Stomach (tissue), 8 donors: ENCODE measurements at regions not wholly inside any gene's neighbourhood (a gene's known extent, or its start where the extent isn't known, plus 50 kb on each side); places are given as distances from the start of the nearest gene placed in this dataset.

ENCODE experiments used
- DNase-seq, 2 donors: peaks; one replicate each; pipeline versions ENCODE4 v3.0.0 to v3.0.0-alpha.2; 2013 to 2019
- H3K27ac ChIP-seq, 5 donors: fragments of 200-600 bp in 4 of 5; sonication (generic) in 4 of 5; one replicate each; pipeline ENCODE4 v1.5.1; 2013 to 2019; ENCODE audit warnings: mild to moderate bottlenecking in 1 of 5, moderate library complexity in 1 of 5
- H3K27me3 ChIP-seq, 3 donors: fragments of 200-600 bp; sonication (generic); one replicate each; pipeline ENCODE4 v1.5.1; 2017 to 2019; ENCODE audit warnings: mixed run types in 1 of 3
- H3K36me3 ChIP-seq, 4 donors: fragments of 200-600 bp; sonication (generic); 1 replicate in 3 of 4; 2 replicates in 1 of 4; pipeline ENCODE4 v1.5.1; 2016 to 2019
- H3K4me1 ChIP-seq, 4 donors: fragments of 200-600 bp; sonication (generic); one replicate each; pipeline ENCODE4 v1.5.1; 2016 to 2019
- H3K4me3 ChIP-seq, 4 donors: fragments of 200-600 bp; sonication (generic) in 3 of 4; one replicate each; pipeline ENCODE4 v1.5.1; 2016 to 2019; ENCODE audit warnings: mild to moderate bottlenecking in 1 of 4
- H3K9me3 ChIP-seq, 4 donors: fragments of 200-600 bp; sonication (generic); one replicate each; pipeline ENCODE4 v1.5.1; 2016 to 2019
- EP300 ChIP-seq: sonication (generic); formaldehyde crosslinking; IDR thresholded peaks from one replicate; pipeline ENCODE4 v1.6.1; 2017; ENCODE audit warnings: antibody characterized with exemption
- POLR2A ChIP-seq, 4 donors: fragments of 450-650 bp; IDR thresholded peaks; one replicate each; pipeline ENCODE4 v1.6.1; 2016; ENCODE audit warnings: antibody characterized with exemption in 4 of 4, control low read depth in 2 of 4, mild to moderate bottlenecking in 1 of 4, moderate library complexity in 1 of 4
- POLR2AphosphoS5 ChIP-seq, 3 donors: sonication (generic); formaldehyde crosslinking; IDR thresholded peaks; one replicate each; pipeline ENCODE4 v1.6.1; 2016; ENCODE audit warnings: antibody characterized with exemption in 3 of 3
- WGBS, 5 donors: extraction: QIAGEN DNeasy Blood & Tissue Kit in 3 of 5; methylation state at CpG; one replicate each; pipeline versions ENCODE4 v1.1.5 to v1.1.7; 2013 to 2018; 5-methylcytosine and 5-hydroxymethylcytosine counted together
- intact Hi-C: fragments of 100-400 bp; cut with DNase I; formaldehyde crosslinking; loops from one replicate; pipeline ENCODE4 v1.15.1; 2023; ENCODE audit warnings: low total_unique reads
- TF ChIP-seq, protein P1 (sequence below), 7 experiments: fragments of 450-650 bp in 4 of 7; fragments of 200-600 bp in 3 of 7; sonication (generic) in 3 of 7; IDR thresholded peaks; one replicate each; pipeline ENCODE4 v1.5.1; 2016 to 2019; ENCODE audit warnings: antibody characterized with exemption in 7 of 7, control low read depth in 2 of 7, mild to moderate bottlenecking in 1 of 7
- donor health status: healthy with polysubstance abuse.
- donor health status: Bipolar disorder and iron deficiency.
- donor health status: healthy.

DNA sequence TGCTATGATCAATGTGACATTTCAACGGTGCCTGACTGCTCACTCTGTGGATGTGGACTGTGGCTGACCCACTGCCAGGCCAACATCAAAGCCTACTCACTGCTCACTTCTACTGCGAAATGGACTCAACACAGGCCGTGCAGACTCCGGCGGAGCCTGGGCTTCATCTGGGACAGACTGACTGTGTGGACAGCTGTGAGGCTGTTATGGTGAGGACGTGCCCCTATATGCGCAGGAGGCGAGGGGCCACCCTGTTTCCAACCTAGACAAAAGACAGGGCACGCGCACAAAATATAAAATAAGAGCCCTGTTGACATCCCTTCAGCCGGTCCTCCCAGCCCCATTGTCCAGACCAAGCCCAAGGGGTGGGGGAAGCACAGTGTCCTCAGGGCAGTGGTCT, 514.4 kb upstream of the RAB6C start:
- H3K36me3 ChIP-seq: no peaks in the 10 kb centered on the region
- no peaks in the 10 kb centered on the region for H3K9me3 ChIP-seq
- no peak overlapping the region for H3K27ac ChIP-seq
- no peak overlapping the region for H3K4me3 ChIP-seq
- H3K27me3 ChIP-seq: no peaks in the 10 kb centered on the region
- no peaks in the 10 kb centered on the region for H3K4me1 ChIP-seq
- intact Hi-C loops: no loop called here
- no peak for TF ChIP-seq POLR2AphosphoS5 (IDR thresholded peaks at IDR 0.05)
- no peak for TF ChIP-seq EP300
- TF ChIP-seq, protein P1, sequence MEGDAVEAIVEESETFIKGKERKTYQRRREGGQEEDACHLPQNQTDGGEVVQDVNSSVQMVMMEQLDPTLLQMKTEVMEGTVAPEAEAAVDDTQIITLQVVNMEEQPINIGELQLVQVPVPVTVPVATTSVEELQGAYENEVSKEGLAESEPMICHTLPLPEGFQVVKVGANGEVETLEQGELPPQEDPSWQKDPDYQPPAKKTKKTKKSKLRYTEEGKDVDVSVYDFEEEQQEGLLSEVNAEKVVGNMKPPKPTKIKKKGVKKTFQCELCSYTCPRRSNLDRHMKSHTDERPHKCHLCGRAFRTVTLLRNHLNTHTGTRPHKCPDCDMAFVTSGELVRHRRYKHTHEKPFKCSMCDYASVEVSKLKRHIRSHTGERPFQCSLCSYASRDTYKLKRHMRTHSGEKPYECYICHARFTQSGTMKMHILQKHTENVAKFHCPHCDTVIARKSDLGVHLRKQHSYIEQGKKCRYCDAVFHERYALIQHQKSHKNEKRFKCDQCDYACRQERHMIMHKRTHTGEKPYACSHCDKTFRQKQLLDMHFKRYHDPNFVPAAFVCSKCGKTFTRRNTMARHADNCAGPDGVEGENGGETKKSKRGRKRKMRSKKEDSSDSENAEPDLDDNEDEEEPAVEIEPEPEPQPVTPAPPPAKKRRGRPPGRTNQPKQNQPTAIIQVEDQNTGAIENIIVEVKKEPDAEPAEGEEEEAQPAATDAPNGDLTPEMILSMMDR (IDR thresholded peaks at IDR 0.05): no peak
- WGBS, 5 donors: 86 to 100% (median 93%) methylated on average over 5 to 11 of the region's 11 CpGs
- DNase-seq: no peak

DNA sequence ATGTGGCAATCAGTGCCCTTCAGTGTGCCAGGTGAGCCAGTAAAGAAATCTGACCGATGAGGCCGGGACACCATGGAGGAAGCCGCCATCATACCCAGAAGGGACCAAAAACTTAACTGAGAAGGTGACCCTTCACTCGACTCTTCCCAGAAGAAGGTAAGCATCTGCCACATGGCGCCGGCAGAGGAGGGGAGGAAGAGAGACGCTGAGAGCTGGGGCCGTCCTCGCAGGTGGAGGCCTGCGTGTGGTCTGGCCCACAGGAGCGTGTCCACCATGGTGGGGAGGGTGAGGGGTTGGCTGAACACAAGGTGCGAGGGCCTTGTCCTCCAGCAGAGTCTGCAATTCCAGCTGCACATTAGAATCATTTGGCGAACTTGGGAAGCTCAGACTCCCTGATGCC, 513.1 kb upstream of the RAB6C start:
- Histone ChIP-seq H3K27me3 (no peaks in the 10 kb centered on the region), H3K9me3 (no peaks in the 10 kb centered on the region), H3K4me1 (no peaks in the 10 kb centered on the region), H3K36me3 (no peaks in the 10 kb centered on the region), H3K4me3 (no peak overlapping the region), H3K27ac (no peak overlapping the region)
- intact Hi-C loops: no loop called here
- WGBS, 5 donors: 89 to 94% (median 91%) methylated on average over 7 to 13 of the region's 13 CpGs
- no peak for DNase-seq
- TF ChIP-seq EP300 (no peak), POLR2AphosphoS5 (IDR thresholded peaks at IDR 0.05) (no peak), POLR2A (IDR thresholded peaks at IDR 0.05) (no peak)
- TF ChIP-seq, protein P1 (IDR thresholded peaks at IDR 0.05): no peak

- Histone ChIP-seq H3K27ac (no peak overlapping the region), H3K4me3 (no peak overlapping the region), H3K9me3 (no peaks in the 10 kb centered on the region), H3K4me1 (no peaks in the 10 kb centered on the region), H3K27me3 (no peaks in the 10 kb centered on the region), H3K36me3 (no peaks in the 10 kb centered on the region)
- DNase-seq: no peak
- TF ChIP-seq POLR2A (IDR thresholded peaks at IDR 0.05) (no peak), POLR2AphosphoS5 (IDR thresholded peaks at IDR 0.05) (no peak), EP300 (no peak)
- TF ChIP-seq, protein P1 (IDR thresholded peaks at IDR 0.05): no peak
- intact Hi-C loops: no loop called here
- WGBS, 5 donors: 63 to 81% (median 69%) methylated on average over 11 of the region's 11 CpGs
Observed at GRCh38 chr2:129467012-129467779, 512.3 kb upstream of the RAB6C start.

DNA sequence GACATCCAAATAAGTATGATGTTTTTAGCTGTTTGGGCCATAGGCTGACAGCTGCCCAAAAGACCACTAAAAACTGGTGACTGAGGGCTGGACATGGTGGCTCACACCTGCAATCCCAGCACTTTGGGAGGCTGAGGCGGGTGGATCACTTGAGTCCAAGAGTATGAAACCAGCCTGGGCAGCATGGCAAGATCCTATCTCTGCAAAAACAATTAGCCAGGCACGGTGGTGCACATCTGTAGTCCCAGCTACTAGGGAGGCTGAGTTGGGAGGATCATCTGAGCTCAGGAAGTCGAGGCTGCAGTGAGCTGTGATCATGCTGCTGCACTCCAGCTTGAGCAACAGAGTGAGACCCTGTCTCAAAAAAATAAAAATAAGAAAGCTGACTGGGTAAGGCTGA, 511.5 kb upstream of the RAB6C start:
- no peaks in the 10 kb centered on the region for H3K36me3 ChIP-seq
- no peak overlapping the region for H3K27ac ChIP-seq
- H3K9me3 ChIP-seq: no peaks in the 10 kb centered on the region
- no peak for DNase-seq
- TF ChIP-seq, protein P1 (IDR thresholded peaks at IDR 0.05): no peak
- no peak for TF ChIP-seq EP300
- TF ChIP-seq POLR2AphosphoS5 (IDR thresholded peaks at IDR 0.05): no peak
- no peak for TF ChIP-seq POLR2A (IDR thresholded peaks at IDR 0.05)
- H3K27me3 ChIP-seq: no peaks in the 10 kb centered on the region
- no peaks in the 10 kb centered on the region for H3K4me1 ChIP-seq
- H3K4me3 ChIP-seq: no peak overlapping the region
- 58 to 77% (median 67%) methylated on average over 3 of the region's 3 CpGs for WGBS, 5 donors
- intact Hi-C loops: no loop called here
